Left lung (tissue), 4 donors: ENCODE measurements at regions not wholly inside any gene's neighbourhood (a gene's known extent, or its start where the extent isn't known, plus 50 kb on each side); places are given as distances from the start of the nearest gene placed in this dataset.

Experiments used
- ATAC-seq: fragments of 200-7000 bp; cut with Tn5 transposase; one replicate; pipeline ENCODE4 v1.9.1; 2020; ENCODE audit warnings: moderate library complexity
- DNase-seq, 4 donors: peaks; one replicate each; pipeline ENCODE4 v3.0.0-alpha.2; 2013 to 2020
- H3K27ac ChIP-seq, 2 donors: fragments of 200-600 bp; sonication (generic) in 1 of 2; one replicate each; pipeline versions ENCODE4 v1.5.0 to v1.8.0; 2020 to 2021
- H3K27me3 ChIP-seq, 2 donors: fragments of 200-600 bp; sonication (generic) in 1 of 2; one replicate each; pipeline versions ENCODE4 v1.5.0 to v1.8.0; 2020 to 2021
- H3K36me3 ChIP-seq, 2 donors: fragments of 200-600 bp; sonication (generic) in 1 of 2; one replicate each; pipeline versions ENCODE4 v1.5.0 to v1.8.0; 2020 to 2021
- H3K4me1 ChIP-seq, 2 donors: fragments of 200-600 bp; one replicate each; pipeline ENCODE4 v1.8.0; 2021
- H3K4me3 ChIP-seq, 2 donors: fragments of 200-600 bp; sonication (generic) in 1 of 2; one replicate each; pipeline versions ENCODE4 v1.5.0 to v1.8.0; 2020 to 2021; ENCODE audit warnings: mild to moderate bottlenecking in 1 of 2
- H3K9me3 ChIP-seq, 2 donors: fragments of 200-600 bp; sonication (generic) in 1 of 2; one replicate each; pipeline versions ENCODE4 v1.5.0 to v1.8.0; 2020 to 2021
- intact Hi-C, 2 donors: fragments of 100-400 bp; cut with DNase I; formaldehyde crosslinking; loops; one replicate each; pipeline versions ENCODE4 v1.11.2 to v1.14.2; 2022
- TF ChIP-seq, protein P1 (sequence below), 2 donors: fragments of 200-600 bp; sonication (generic) in 1 of 2; IDR thresholded peaks; one replicate each; pipeline versions ENCODE4 v1.5.0 to v1.8.0; 2021; ENCODE audit warnings: antibody characterized with exemption in 2 of 2
- donor health status: DM: no; HTN: yes; CAD: no.
- donor health status: DM: no; HTN: no; CAD: no.

GRCh38 chr2:235277485-235277884 lies 216.4 kb upstream of the AGAP1 start:
- intact Hi-C loops = no loop called here

DNA sequence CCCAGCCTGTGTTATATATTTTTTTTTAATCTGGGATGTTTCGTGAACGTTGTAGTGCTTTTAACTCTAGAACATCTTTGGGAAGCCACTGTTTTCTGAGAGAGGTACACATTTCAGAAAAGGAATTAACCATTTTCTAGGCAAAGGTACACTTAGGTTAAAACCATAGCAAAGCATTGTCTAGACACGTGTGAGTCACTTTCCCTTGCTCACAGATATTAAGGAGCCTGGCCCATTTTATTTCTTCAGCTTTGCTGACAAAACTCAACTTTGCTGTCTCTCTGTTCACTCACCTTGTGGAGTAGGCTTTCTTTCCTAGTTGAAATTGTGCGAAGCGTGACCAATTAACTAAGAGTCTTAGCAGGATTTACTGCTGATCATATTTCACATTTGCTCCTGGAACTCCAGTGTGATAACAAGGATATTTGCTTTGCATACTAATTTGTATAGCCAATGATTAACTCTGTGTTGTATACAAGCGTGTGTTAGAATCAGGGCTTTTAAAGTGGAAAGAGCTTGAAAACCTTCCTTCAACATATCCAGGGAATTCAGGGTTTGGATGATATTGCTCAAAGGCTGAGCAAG lies 215.0 kb upstream of the AGAP1 start:
- no peaks in the 10 kb centered on the region for H3K9me3 ChIP-seq
- no peak overlapping the region for H3K4me3 ChIP-seq
- DNase-seq (no peak), ATAC-seq (no peak)
- no peaks in the 10 kb centered on the region for H3K36me3 ChIP-seq
- intact Hi-C loops = no loop called here
- no peak overlapping the region for H3K27ac ChIP-seq
- no peaks in the 10 kb centered on the region for H3K27me3 ChIP-seq
- H3K4me1 ChIP-seq = no peaks in the 10 kb centered on the region
- TF ChIP-seq, protein P1, sequence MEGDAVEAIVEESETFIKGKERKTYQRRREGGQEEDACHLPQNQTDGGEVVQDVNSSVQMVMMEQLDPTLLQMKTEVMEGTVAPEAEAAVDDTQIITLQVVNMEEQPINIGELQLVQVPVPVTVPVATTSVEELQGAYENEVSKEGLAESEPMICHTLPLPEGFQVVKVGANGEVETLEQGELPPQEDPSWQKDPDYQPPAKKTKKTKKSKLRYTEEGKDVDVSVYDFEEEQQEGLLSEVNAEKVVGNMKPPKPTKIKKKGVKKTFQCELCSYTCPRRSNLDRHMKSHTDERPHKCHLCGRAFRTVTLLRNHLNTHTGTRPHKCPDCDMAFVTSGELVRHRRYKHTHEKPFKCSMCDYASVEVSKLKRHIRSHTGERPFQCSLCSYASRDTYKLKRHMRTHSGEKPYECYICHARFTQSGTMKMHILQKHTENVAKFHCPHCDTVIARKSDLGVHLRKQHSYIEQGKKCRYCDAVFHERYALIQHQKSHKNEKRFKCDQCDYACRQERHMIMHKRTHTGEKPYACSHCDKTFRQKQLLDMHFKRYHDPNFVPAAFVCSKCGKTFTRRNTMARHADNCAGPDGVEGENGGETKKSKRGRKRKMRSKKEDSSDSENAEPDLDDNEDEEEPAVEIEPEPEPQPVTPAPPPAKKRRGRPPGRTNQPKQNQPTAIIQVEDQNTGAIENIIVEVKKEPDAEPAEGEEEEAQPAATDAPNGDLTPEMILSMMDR (IDR thresholded peaks at IDR 0.05) = no peak

More at GRCh38 chr2:235277485-235277884, 216.4 kb upstream of the AGAP1 start:
- TF ChIP-seq, protein P1 (IDR thresholded peaks at IDR 0.05) = no peak
- no peaks in the 10 kb centered on the region for H3K4me1 ChIP-seq
- no peaks in the 10 kb centered on the region for H3K27me3 ChIP-seq
- no peaks in the 10 kb centered on the region for H3K9me3 ChIP-seq
- DNase-seq = no peak
- no peaks in the 10 kb centered on the region for H3K36me3 ChIP-seq
- no peak overlapping the region for H3K27ac ChIP-seq
- H3K4me3 ChIP-seq = no peak overlapping the region
- ATAC-seq = no peak

- Histone ChIP-seq H3K9me3 (no peaks in the 10 kb centered on the region), H3K36me3 (no peaks in the 10 kb centered on the region), H3K27ac (no peak overlapping the region), H3K27me3 (no peaks in the 10 kb centered on the region), H3K4me3 (no peak overlapping the region), H3K4me1 (no peaks in the 10 kb centered on the region)
- ATAC-seq (no peak), DNase-seq (no peak)
- TF ChIP-seq, protein P1 (IDR thresholded peaks at IDR 0.05) = no peak
- intact Hi-C loops = no loop called here
These were observed 213.9 kb upstream of the AGAP1 start for GRCh38 chr2:235279965-235280364.

DNA sequence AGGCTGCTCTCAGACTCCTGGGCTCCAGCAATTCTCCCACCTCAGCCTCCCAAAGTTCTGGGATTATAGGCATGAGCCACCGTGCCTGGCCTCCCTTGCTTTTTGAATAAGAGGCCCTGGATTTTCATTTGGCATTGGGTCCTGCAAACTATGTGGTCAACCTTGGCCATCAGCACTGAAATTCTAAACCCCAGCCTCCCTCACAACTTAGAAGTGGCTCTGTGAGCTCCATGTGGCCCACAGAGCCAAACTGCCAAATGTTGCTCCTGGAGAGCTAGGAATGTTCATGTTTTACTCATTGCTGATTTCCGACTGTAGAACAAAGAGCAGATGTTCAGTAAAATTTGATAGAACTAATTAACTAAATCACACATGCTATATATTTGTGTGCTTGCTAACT lies 210.6 kb upstream of the AGAP1 start:
- no peaks in the 10 kb centered on the region for H3K27me3 ChIP-seq
- TF ChIP-seq, protein P1 (IDR thresholded peaks at IDR 0.05) = no peak
- H3K36me3 ChIP-seq = no peaks in the 10 kb centered on the region
- no peak overlapping the region for H3K4me3 ChIP-seq
- DNase-seq = no peak
- no peaks in the 10 kb centered on the region for H3K9me3 ChIP-seq
- intact Hi-C loops = no loop called here
- ATAC-seq = no peak
- no peak overlapping the region for H3K27ac ChIP-seq
- no peaks in the 10 kb centered on the region for H3K4me1 ChIP-seq

GRCh38 chr2:235286622-235287374 lies 207.0 kb upstream of the AGAP1 start:
- intact Hi-C loops = no loop called here
- ATAC-seq (no peak), DNase-seq (no peak)
- Histone ChIP-seq H3K27me3 (no peaks in the 10 kb centered on the region), H3K27ac (no peak overlapping the region), H3K9me3 (no peaks in the 10 kb centered on the region), H3K36me3 (no peaks in the 10 kb centered on the region), H3K4me3 (no peak overlapping the region), H3K4me1 (no peaks in the 10 kb centered on the region)
- TF ChIP-seq, protein P1 (IDR thresholded peaks at IDR 0.05) = no peak
